Medulla oblongata (tissue), 1 donor: ENCODE measurements at regions not wholly inside any gene's neighbourhood (a gene's known extent, or its start where the extent isn't known, plus 50 kb on each side); places are given as distances from the start of the nearest gene placed in this dataset.
"Not testable (repeated sequence)": the region's sequence is repeated elsewhere in the genome, so short reads cannot be mapped to it uniquely, and the experiment has no call there.

Source experiments
- DNase-seq: peaks from one replicate; pipeline ENCODE4 v3.0.0-alpha.2; 2015; ENCODE audit errors: extremely low spot score

DNA sequence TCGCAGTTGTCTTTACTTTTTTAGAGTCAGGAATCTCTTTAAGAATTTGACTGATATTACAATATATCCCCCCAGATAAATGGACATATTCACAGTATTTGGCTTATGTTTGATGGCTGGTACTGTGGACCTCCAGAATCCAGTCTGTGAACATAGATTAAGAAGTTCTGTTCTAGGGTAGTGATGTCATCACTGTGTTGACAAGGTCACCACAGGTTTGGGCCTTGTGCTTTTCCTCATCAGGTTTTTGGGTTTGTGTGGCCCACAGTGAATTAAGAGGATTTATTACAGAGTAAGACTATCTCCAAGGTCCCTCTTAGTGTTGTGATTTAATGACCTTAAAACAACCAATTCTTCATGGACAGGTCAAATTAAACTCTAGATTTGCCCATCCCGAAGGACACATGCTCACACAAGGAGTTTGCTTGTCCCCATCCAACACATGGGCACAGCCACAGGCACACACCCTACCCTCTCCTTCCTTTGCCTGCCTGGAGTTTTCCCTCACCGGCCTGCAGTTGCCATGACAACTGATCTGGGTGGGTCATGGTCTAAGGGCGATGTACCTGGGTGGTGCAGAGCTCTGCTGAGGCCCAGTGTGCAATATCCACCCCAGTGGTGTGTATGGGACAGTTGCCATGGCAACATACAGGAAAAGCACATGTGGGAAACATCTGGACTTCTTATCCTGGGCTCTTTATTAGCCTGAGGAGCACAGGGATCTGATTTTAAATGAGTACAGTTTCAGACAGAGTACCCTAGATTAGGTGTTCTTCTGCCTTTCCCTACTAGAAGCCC is 98.6 kb downstream of the NAV1 start:
- no peak for DNase-seq

DNA sequence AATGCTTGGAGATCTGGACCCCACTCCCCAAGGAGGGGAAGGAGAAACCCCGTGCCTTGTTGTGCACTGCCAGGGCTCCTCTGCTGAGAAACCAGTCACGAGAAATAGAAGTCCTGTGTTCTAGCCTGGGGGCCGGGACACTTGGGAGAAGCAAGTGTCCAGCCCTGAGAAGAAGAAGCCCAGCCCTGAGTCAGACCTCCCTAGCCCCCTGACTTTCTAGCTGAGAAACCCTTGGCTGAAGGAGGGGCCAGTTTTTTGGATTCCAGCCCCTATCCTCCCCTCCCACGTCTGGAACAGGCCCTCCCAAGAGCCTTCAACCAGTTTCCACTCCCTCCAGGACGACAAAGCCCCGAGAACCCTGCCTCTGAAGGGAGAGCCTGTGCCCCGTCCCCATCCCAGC is 100.5 kb downstream of the NAV1 start:
- no peak for DNase-seq

DNA sequence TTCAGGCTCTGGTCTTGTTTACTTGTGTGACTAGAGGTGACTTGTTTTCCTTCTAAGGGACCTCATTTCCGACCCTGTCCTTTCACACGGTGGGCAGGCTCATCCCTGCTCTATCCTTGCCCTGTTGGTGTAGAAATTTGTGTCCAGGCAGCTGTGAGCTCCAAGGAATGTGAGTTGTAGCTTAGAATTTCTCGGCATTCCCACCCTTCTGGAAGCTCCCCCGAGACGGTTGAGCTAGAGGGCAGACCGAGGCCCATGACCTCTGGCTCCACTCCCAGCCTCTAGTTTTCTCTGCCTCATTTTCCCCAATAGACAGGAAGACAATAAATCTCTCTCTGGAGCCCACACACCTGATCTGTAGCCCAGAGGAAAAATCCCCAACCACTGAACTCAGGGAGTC is 100.9 kb downstream of the NAV1 start:
- DNase-seq: no peak

DNA sequence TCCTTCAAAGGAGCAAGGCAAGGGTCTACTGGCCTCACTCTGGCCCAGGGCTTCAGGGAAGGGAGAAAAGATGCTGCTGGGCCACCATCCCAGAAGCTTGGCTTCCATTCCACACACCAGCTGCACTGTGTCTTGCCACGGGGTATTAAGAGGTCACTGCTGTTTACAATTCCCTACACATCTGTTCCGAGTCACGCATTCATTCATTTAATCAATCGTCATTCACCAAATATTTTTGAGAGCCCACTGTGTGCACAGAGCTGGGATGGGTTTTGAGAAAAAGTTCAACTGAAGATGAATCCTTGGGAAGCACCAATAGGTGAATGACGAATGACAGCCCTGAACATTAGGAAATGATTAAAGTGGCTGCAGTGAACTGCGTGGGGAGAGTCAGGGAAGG is 101.7 kb downstream of the NAV1 start:
- DNase-seq: peak; percentile 50

DNA sequence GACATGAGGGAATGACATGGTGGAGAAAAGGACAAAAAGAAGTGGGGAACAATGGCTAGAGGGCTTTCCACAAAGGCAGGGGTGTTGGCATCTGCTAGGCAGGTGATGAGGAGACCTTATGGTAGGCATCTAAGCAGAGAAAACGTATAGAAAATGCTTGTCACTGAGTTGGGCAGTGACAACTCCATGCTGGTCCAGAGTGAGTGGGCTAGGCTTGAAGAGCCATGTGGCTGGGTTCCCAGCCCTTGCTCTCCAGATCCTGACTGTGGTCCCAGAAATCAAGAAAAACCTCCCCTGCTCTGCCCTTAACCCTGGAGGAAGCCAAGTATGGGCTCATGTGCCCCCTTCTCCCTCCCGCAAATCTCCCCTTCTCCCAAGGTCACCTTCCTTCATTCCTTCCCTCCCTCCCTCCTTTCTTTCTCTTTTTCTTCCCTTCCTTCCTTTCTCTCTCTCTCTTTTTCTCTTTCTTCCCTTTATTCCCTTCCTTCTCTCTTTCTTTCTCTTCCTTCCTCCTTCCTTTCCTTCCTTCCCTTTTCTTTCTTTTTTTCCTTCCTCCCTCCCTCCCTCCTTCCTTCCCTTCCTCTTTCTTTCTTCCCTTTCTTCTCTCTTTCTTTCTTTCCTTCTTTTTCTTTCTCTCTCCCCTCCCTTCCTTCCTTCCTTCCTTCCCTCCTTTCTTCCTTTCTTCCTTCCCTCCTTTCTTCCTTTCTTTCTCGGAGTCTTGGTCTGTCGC is 102.8 kb downstream of the NAV1 start:
- no peak for DNase-seq

DNA sequence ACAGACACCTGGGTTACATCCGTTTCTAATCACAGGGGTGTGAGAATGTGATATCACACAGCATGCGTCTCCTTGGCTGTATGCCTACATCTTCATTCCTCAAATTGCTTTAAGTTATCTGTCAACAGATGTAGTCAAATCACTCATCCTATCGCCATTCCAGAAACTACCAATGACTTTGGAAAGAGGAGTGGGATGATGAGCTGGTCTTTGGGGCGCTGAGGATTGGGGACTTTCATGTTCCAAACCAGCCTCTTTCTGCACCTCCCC is 104.8 kb downstream of the NAV1 start:
- DNase-seq: no peak

DNA sequence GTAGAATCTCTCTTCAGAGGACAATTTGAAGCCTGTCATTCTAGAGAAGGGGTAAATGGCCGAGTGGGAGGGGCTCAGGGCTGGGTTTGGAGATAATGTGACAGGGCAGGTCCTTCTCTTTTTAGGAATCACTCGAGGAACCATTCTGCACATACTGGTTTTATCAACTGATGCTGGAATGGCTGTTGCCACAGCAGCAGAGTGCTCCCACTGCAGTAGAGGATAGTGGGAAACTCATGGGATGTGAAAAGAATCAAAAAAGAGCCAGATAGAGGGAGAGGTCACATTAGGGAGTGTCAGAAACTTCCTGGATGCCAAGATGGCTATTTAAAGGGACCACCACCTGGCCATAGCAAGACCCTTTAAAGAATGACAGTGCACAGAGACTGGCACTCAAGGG is 105.3 kb downstream of the NAV1 start:
- no peak for DNase-seq

DNA sequence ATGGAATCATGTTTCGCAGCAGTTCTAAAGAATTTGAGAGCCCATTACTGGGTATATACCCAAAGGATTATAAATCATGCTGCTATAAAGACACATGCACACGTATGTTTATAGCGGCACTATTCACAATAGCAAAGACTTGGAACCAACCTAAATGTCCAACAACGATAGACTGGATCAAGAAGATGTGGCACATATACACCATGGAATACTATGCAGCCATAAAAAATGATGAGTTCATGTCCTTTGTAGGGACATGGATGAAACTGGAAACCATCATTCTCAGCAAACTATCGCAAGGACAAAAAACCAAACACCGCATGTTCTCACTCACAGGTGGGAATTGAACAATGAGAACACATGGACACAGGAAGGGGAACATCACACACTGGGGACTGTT is 106.1 kb downstream of the NAV1 start:
- DNase-seq: not testable (repeated sequence)

DNA sequence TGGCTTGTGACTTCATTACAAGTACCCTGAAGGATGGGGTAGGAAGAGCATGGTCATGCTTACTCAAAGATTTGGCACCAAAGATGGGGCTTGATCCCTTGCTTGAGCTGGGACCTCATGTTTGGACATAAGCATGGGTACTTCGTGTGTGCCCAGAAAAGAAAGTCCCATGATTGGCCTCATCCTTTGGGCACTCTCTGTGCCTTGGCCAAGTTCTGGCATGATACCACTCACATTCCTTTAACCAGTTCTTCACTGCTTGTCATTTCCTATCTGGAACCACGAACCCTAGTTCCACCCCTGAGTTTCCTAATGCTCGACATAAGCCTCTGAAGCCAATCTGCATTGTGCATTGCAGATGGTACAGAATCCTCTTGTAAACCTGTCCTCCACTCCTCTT is 107.0 kb downstream of the NAV1 start:
- no peak for DNase-seq

DNA sequence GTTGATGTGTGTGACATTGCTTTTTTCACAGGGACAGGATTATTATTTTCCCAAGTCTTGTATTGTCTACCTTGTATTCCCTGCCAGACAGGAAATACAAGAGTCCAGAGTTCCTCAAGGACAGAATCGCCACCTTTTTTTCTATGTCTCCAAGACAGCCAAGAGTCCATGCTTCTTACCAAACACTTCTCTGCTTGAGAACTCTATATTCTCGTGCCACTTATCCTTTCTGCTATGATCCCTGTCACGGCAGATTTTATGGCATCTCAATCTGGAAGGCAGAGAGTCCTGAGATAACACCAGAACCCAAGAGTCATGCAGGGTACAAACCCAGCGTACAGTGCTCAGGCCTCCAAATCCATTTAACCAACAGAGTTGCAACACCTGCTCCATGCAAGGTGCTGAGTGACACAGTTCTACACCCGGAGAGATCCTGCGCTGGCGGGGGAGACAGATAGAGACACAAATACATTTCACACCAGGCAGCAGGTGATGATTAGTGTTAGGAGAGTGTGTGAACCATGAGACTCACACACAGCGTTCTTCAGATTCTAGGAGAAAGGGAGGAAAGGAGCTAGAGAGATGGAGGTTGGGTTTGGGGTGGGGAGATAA is 107.6 kb downstream of the NAV1 start:
- DNase-seq: no peak

DNA sequence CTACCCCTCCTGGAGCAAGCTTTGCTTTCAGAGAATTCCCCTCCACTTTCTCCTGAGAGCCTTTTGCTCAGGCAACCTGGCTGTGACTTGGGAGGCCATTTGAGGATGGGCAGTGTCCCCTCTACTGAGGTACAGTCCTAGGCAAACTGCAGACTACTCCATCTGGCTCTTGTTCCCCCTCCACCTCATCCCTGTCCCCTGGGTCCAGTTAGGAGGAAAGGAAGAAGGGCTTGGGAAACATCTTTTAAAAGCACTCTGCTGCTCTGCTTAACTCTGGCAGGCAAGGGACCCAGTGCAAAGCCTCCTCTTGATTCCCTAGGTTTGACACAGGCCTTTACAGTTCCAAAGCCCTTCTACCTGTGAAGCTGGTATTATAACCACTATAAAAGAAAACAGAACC is 108.2 kb downstream of the NAV1 start:
- DNase-seq: no peak

DNA sequence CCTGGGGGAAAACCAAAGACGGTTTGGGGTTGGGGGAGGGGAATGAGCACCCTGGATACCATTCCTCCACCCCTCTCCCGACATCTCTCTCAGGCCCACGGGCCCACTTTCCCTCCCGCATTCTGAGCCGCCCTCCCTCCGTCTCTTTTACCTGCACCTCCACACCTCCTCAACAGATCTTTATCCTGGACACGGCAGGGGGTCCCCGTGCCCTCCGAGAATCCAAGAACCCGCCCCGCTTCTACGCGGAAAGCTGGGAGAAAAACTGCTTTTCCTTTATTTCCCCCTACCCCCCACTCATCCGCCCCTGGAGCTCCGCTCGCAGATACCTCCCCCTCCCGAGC is 108.8 kb downstream of the NAV1 start:
- no peak for DNase-seq

DNA sequence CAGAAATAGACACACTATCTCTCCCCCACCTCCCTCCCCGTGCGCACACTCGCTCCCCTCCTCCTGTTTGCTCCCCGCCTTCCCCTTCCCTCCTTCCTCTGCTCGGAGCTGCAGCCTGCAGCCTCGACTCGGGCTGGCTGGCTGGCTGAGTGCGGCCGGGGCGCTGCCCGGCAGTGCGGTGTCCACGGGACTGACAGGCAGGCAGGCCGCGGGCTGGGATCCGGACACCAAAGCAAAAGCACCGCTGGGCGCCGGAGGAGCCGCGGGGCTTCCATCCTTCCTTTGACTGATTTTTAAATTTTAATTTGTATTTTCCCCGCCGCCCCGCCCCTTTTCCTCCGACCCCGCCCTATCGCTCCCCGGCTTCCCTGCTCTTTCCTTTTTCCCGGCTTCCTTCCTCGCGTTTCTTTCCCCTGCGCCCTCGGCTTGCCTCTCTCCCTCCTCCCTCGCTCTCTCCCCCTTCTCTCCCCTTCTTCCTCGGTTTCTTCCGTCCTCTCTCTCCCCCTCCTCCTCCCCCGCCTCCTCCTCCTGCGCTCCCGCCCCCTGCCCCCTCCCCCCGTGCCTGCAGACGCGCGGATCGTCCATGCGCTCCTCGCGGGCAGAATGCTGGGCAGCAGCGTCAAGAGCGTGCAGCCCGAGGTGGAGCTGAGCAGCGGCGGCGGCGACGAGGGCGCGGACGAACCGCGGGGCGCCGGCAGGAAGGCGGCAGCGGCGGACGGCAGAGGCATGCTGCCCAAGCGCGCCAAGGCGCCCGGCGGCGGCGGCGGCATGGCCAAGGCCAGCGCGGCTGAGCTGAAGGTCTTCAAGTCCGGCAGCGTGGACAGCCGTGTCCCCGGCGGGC is 109.4 kb downstream of the NAV1 start:
- peak; percentile 52 for DNase-seq

DNA sequence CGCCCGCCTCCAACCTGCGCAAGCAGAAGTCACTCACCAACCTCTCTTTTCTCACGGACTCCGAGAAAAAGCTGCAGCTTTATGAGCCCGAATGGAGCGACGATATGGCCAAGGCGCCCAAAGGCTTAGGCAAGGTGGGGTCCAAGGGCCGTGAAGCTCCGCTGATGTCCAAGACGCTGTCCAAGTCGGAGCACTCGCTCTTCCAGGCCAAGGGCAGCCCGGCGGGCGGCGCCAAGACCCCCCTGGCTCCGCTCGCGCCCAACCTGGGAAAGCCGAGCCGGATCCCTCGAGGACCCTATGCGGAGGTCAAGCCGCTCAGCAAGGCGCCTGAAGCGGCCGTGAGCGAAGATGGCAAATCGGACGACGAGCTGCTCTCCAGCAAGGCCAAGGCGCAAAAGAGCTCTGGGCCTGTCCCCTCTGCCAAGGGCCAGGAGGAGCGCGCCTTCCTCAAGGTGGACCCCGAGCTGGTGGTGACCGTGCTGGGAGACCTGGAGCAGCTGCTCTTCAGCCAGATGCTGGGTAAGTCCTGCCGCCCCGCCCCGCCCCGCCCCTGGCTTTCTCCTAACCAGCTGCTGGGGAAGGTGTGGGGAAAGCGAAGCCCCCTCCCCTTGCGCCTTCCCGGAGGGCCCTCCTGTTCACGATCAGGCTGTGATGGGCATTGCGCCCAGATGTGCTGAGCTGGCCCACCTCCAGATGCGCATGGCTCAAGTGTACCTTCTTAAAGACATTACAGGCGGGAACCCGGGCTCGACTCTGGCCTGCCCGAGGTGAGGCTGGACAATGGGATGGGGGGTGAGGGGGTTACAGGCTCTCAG is 110.2 kb downstream of the NAV1 start:
- DNase-seq: no peak

DNA sequence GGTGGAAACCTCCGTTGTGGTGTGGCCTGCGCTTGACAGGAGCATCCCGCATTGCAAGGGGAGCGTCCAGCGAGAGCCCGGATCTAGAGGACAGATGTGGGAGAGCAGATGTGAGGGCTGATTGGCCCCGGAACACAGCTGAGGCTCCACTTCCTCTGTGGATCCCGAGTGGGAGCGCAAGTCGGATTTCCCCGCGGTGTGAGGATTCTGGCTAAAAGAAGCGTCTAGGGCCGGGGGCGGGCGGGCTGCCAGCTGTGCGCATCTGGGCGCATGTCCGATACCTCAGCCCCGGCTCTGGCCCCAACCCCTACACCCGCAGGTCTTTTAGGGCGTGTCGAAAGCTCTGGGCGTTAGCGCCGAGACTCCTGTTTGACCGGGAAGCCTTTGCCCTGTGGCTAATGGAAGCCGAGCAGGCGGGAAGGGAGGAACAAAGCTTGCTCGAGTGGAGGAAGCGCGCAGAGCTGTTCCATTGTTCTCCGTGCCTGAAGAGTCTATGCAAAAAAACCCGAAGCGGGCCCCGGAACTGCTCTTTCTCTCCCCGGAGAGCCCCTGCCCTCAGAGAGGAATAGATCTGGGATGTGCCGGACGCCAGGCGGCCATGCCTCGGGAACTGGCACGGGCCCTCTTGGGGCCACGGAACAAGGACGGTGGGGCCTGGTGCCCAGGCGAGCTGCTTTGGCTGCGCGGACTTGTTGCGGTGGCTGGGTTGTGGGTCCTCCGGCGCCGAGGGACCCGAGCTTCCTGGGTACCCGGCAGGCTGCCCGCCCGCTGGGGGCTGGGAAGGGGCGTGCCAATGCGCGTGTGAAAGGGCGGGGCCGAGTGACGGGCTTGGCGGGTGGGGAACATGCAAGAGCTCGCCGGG is 111.1 kb downstream of the NAV1 start:
- DNase-seq: peak; percentile 89

DNA sequence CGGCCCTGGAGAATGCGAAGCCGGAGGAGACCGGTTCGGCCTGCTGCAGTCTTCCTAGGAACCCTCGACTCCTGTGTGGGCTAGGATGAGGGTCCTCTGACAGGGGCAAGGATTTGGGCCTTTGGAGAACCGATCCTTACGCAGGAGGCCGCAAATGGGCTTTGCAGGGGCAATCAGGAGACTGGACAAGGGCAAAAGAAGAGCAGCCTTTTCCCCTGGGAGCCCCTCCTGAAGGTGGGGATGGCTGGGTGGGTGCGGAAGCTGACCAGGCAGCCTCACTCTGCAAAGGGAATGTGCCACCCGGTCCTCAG is 111.7 kb downstream of the NAV1 start:
- no peak for DNase-seq

DNA sequence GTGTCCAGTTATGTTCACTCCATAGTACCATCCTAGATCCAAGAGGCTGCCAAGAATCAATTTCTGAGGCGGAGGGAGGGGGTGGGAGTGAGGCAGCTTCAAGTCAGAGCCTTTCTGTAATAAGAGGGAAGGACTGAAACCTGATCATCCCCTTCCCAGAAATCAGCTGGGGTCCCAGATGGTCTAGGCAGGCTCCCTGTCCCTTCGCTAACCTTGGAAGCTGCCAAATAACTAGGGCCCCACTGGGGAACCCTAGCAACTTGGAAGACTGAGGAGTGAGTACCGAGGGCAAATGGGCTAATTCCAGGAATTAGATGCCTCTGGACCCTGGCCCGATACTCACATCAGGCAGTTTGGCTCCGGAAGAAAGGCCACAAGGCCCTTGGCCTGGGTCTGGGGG is 113.3 kb downstream of the NAV1 start:
- DNase-seq: peak; percentile 79

DNA sequence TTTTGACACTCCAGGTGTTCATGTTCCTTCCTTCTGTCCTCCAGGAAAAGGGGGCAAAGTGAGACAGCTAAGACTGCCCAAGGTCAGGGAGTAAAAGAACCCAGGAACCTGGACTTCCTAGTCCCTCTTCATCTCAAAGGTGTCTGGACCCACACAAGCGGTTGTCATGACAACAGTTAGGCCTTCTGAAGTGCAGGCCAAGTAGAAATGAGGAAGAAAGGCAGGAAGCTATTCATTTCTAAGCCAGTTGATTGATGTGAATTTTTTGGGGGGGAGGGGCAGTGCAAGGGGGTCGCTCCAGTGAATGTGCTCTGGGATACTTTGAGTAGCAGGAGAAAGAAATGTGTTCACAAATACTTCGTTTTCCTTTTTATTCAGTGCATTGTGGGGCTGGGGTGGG is 114.3 kb downstream of the NAV1 start:
- DNase-seq: no peak

DNA sequence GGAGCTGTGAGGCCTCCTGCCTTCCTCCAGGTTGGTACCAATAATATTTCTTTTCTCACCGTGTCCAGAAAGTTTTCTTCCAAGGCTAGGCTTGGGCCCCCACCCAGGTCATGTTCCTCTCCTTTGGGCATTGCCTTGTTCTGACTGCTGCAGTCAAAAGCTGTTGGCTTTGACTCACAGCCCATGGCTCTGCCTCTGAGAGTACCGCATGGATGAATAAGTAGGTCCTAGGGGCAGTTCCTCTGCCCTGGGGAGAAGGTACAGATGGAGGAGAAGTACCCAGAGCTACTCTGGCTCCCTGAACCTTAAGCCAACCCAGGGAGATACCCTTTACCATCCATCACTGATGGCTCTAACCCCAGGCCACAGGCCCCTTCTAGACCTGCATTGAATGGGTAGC is 115.0 kb downstream of the NAV1 start:
- peak; percentile 53 for DNase-seq

DNA sequence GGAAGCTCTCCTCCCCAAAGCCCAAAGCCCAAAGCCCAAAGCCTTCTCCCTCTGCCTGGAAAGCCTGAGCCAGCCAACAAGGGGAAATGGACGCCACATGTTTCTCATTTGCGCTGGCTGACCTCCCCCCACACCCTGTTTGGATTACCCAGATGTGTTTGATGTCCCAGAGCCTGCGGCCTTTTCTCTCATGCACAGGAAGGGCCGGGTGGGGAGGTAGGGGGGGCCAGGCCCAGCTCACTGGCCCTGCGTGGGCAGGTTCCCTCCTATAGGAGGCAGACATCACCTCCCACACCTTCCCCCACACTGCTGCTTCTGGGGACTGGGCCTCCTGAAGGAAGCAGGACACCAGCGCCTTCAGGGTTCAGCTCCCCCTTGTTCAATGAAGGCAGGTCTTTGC is 116.3 kb downstream of the NAV1 start:
- DNase-seq: no peak

DNA sequence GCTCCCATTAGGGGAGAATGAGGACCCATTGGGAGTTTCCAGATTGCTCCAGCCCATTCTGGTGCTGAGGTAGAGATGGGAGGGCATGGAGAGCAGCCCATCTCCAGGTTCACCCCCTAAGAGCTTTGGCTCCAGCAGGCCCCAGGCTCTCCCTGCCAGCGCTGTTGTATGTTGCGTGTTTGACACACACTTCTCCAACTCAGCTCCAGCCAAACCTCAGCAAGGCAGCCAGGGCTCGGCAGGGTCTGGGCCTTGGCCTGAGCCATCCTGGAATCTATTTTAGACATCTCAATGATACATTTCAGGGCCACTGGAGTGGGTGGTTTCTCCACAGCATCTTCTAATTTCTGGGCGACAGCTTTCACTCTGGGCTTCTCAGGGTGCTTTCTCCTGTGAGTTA is 117.0 kb downstream of the NAV1 start:
- DNase-seq: no peak
